SK-MEL-5 (cell line): ENCODE measurements at regions not wholly inside any gene's neighbourhood (a gene's known extent, or its start where the extent isn't known, plus 50 kb on each side); places are given as distances from the start of the nearest gene placed in this dataset.

Experiments used
- DNase-seq: peaks from one replicate; pipeline ENCODE4 v3.0.0-alpha.2; 2016; ENCODE audit warnings: low read depth, low spot score
- in situ Hi-C: cut with HindIII; loops from 2 replicates; pipeline ENCODE4 v1.10.0; 2016; ENCODE audit warnings: low sequenced_read_pairs, high pct_unique_total_duplicates, low pct_unique_long_range_greater_than_20kb

DNA sequence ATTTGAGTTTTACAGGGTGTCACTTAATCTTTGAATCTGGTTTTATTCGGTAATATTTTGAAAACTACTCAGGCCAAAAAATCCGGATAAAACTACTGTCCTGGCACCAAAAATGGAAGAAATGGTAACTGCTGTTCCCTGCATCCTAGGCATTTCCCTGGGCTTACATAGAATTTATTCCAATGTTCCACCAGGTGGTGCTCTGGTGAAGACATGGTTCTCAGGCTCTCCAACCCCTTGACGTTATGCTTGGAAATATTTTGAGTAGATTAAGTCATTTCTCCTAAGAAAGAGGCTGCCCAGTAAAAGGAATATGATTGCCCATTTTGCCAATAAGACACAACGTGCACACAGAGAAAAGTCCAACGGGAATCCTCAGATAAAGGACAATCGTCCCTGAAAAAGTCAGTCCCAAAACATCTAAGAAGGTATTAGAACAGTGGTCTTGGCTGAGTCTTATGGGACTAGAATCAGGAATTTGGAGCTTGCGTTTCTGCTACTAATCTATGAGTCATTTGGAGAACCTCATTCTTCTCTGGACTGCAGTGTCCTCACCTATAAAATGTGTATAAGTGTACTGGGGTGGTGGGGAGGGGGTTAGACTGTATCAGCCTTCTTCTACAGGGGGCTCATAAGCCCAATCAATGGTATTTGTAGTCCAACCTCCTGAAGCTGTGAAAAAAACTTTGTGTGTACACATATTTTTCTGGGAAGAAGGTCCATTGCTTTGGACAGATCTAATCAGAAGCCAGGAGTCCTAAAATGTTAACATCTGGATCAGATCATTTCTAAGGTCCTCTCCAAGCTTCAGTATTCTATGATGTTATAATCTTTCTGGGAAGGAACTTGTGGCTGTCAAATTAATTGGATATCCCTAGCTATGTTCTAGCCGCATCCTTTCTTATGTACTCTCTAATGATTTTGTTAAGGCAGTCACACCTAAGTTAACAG, 131.0 kb upstream of the BMP2 start:
- in situ Hi-C loops = no loop called here
- peak; percentile 72 for DNase-seq

DNA sequence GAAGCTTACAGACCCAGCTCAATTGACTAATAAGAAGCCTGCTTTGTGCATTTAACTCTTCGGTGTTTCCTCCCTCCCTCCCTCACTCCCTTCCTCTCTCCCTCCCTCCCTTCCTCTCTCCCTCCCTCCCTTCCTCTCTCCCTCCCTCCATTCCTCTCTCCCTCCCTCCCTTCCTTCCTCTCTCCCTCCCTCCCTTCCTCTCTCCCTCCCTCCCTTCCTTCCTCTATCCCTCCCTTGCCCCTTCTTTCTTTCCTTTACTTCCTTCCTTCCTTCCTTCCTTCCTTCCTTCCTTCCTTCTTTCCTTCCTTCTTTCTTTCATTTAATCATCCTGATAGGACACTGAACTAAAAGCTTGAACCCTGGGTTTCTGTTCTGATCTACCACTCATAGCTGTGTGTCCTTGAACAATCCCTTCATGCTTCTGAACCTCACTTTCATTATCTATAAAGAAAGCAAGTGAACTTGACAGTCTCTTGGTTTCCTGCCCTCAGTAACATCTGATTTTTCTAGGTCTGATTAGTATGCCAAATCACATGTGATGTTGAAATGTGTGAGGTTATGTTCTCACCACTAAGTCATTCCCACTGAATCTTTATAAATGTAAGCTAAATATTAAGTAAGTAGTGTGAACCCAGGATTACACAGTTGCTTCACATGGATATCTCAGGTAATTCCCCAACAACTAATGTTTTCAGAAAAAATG, 132.3 kb upstream of the BMP2 start:
- in situ Hi-C loops = no loop called here
- DNase-seq = no peak

DNA sequence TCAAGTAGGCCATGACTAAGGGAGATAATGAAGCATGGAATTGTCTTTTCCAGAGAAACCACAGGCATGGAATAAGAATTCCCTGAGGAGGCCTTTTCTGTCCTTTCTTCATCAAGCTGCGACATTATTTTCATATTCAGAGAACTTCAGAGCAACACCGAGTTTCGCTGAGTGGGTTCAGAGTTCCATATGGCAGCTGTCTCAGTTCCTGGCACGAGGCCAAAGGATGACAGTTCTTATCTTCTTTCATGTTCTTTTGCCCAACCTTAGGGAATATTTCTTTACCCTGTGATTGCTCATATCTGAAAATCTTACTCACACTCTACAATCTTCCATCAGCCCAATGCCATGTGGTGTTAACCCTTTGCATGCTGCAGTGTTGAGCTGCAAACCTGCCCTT, 135.3 kb upstream of the BMP2 start:
- in situ Hi-C loops = no loop called here
- DNase-seq = no peak

DNA sequence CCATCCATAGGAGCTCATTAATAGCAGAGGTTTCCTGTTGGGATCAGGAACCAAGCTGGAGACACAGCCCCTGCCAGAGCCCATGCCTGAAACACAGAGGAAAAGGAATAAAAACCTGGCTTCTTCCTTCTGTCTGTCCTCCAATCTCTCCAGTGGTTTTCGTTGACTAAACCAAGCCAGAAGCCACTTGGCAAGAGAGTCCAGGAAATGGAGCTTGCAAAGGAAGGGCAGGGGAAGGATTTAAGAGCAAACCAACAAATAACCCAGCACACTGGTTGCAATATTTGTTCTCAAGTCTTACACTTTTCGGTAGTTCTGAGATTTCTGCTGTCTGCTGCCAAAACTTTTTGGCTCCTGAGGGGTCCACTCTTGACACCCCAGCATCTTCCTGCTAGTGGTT, 137.0 kb upstream of the BMP2 start:
- in situ Hi-C loops = no loop called here
- no peak for DNase-seq

DNA sequence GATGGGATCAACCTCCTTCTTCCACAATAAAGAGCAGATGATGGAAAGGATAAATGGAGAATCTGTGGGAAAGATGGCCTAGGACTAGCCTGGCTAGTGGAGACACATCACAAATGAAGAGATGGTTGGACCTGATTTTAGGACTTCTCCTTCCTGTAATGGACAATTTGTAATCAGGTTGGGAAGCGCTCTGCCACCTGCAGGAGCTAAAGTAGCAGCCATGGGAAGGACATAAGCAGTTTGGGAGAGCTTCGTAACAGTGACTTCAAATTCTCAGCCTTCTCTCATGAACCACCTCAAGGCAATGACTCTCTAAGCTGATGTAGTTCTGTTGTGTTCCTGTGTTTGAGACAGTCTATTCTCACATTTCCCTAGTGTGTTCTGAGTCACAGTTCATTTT, 137.9 kb upstream of the BMP2 start:
- DNase-seq = no peak
- in situ Hi-C loops = no loop called here

DNA sequence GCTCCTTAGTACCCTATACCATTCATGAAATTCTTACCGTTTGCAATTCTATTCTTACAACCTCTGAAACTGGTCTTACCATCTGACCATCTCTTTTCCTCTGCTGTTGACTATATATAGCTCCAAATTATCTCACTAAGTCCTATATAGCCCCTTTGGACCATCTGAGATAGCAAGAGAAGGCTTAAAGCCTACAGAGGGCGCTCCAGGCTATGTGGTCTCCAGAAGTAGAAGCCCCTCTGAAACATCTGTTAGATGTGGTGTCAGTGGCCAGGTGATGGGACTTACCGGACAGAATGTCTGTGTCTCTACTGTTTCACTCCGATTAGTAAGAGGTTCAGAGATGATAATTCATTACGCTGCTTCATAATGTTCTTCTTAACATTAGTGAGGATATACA, 140.7 kb upstream of the BMP2 start:
- peak; percentile 33 for DNase-seq
- in situ Hi-C loops = no loop called here

DNA sequence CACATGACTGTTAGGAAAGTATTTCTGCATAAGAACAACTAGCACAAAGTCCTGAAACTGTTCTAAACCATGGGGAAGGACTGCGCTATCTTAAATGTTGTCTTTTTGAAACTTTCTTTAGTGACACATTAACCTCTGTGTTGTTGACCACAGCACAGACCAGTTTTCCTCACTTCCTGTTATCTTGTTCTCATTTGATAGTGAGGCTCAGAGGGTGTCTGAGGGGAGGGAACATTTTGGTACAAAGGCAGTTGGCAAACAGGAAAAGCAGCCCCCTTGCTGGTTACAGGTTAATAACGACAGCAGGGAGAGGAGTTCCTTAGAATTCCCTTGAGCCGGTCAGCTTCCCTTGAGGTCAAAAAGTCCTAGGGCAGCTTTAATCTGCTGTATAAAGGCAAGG, 143.5 kb upstream of the BMP2 start:
- in situ Hi-C loops = no loop called here
- DNase-seq = no peak

DNA sequence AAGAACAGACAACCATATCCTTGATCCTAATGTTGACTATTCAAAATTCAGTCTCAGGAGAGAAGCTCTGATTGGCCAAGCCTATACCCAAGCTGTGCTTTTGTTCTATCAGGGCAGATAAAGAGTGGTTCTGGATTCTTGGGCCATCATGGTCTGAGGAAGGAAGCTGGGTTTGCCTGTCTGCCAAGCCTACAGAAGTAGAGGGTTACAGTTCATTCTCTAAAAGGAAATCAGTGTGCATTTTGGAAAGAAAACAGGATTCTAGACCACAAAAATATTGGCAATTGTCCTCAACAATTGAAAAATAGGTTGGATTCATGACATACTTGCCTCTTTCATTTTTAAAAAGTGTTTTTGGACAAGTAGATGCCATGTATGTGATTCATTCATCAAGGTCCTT, 145.4 kb upstream of the BMP2 start:
- in situ Hi-C loops = no loop called here
- DNase-seq = no peak

DNA sequence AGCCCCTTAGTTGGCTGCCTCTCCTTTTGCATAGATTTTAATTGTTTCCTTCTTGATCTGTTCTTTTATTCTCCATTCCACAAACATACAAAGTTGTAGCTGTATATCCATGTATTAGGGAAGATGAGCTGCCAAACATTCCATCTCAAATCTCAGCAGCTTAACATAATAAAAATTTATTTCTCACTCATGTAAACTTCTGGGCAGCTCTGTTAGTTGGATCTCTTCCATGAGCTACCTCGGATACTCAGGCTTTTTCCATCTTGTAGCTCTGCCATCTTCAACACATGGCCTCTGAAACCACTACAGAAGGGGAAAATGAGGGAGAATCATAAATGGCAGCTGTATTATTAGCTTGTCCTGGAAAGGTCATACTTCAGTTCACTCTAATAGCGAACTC, 149.4 kb upstream of the BMP2 start:
- in situ Hi-C loops = no loop called here
- DNase-seq = no peak

DNA sequence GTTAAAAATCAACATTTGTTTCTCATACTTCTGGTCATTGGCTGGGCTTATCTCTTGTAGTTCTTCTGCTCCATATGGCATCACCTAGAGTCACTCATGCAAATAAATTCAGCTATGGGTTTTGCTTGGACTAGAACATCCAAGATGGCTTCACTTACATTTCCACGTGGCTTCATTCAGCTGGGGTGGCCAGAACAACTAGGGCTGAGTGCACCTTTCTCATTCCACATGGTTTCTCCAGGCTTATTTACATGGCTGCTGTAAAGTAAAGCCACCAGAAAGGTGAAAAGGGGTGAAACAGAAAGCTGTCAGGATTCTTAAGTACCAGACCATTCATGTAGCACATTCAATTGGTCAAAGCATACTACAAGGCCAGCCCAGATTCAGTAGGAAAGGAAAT, 151.1 kb upstream of the BMP2 start:
- no peak for DNase-seq
- in situ Hi-C loops = no loop called here

DNA sequence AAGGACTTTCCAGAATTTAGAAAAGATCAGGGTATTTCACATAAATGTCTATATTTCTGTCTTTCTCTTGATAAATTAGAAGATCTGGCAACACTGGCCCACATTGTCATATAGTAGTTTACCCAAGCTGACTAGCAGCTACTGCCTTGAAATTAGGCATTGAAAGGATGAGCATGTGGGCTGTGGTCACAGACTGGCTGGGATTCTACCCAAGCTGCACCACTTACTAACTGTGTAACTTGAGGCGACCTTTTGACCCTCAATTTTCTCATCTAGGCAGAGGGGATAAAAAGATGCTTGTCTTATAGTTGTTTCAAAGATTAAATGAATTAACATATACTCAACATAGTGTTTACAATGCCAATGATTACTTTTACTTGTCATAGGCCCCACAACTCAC, 152.7 kb upstream of the BMP2 start:
- no peak for DNase-seq
- in situ Hi-C loops = no loop called here

DNA sequence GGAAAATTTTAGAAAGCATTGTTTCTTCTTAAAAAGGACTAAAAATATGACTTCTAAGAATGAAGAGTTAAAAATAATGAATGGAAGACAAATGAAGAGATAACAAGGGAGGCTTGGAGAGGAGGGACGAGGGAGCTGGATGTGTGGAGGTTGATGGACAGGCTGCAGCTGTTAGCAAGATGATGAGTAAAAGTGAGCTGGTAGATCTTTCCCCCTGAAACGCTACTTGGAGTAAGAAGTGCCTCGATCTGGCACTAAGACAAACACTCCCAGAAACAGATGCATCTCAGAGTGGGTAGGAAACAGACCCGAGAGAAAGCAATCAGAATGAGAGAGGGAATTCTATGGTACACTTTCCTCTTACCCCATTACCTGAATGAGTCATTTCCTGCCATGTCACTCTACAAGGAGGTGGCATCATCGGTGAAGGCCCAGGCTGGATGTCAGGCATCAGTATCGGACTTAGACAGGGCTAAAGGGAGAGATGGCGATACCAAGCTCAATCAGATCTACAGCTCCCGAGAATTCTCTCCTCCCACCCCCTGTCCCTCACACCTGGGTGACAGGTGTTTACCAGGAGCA, 154.1 kb upstream of the BMP2 start:
- in situ Hi-C loops = no loop called here
- no peak for DNase-seq

DNA sequence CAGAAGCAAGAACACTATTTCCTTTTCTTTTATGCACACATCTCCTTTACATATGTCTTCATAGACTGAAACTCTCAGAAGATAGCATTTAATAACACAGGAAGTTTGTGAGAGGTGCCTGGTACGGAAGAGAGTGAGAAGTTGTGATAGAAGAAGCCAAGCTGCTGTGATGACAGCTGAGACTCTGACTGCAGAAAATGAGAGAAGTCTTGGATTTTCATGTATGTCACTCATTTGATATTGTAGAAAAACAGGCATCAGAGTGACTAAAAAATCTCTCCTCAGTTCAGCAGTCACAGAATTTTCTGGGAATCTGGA, 154.9 kb upstream of the BMP2 start:
- no peak for DNase-seq
- in situ Hi-C loops = no loop called here

DNA sequence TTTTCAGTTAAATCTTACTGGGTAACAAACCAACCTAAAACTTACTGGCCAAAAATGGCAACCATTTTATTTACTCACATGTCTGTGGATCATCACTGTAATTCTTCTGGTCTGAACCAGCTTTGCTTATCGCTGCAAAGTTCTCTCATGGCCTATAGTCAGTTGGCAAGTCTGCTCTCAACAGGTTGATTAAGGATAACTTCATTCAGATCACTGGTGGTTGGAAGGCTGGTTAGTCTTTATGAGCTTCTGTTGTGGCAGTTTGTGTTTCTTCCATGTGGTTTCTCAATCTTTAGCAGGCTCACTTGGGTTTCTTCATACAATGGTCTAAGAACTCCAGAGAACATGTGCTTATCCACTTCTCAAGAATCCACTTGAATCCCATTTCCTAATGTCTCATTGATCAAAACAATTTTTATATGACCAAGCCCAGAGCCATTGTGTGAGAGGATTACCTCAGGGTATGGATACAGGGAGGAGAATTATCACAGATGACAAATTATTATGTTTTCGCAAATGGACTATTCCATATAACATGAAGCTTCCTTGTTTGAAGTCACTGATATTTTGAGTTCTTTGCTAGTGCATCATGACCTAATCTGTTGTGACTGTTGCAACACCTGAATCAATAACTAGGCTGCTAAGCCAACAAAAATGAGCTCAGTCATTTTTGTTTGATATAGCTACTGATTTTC, 155.4 kb upstream of the BMP2 start:
- DNase-seq = no peak
- in situ Hi-C loops = no loop called here

DNA sequence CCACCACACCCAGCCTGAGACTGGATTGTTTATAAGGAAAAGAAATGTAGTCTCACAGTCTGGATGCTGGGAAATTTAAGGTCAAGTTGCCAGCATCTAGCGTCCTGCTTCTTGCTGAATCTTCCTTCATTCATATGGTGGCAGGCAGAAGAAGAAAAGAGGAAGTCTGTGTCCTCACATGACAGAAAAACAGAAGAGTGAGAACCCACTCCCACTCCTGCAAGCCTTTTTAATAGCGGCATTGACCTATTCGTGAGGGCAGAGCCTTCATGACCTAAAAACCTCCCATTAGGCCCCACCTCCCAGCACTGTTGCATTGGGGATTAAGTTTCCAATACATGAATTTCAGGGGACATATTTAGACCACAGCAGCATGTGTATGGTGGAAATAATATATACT, 160.8 kb upstream of the BMP2 start:
- DNase-seq = no peak
- in situ Hi-C loops = no loop called here

DNA sequence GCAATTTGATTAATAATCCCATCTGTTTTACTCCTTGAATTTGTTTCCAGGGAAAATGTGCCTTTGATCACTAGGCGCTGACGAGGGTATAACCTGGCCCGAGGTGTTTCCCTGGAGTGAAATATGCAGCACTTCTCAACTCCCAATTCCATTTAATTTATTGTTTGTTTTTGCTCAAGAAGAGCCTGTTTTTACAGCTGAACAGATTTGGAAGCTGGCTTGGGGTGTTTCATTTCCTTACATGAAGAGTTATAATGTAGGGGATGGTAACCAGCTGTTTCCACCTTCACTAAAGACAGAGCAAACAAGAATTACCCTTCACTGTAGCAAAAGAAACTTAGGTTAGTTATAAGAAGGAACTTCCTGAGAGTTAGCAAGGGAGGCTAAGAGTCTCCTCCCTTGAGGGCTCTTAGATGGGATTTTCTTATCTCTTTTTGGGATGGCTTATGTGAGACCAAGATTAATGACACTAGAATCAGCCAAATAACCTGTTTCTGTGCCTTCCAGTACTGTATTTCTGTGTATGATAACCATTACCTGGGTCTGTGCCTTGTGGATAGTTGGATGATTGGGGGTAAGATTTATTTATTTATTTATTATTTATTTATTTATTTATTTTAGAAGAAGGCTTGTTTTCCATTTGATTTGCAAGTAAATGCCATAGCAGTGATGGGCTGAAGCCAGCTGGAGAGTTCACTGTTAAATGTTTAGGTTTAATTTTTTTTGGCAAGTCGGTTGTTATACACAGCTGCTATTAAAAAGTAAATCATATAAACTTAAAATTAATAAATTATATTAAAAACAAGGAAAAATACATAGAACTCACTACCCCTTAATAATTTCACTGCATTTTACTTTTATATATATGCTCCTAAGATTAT, 162.2 kb upstream of the BMP2 start:
- in situ Hi-C loops = no loop called here
- no peak for DNase-seq

DNA sequence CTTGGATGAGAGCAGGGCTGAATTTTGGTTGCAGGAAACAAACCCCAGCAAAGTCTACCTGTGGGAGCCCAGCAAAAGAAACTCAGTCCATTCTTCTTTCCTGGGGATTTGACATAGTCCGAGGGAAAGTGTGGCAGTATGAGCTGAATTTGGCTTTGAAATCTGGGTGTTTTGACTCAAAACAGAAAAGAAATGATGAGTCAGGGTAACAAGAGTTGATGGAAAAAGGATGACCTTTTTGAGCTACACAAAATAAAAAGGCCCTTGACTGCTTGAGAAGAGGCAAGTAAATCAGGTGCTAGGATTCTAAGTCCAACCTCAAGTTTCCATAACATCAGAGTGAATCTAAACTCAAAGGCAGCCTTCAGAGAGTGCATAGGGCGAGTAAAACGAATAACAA, 163.3 kb upstream of the BMP2 start:
- no peak for DNase-seq

More for the DNA sequence above, 163.3 kb upstream of the BMP2 start:
- in situ Hi-C loops = no loop called here
